Activated T-cell treated with anti-CD3 and anti-CD28 coated beads for 48 hours (primary cell): ENCODE measurements at regions not wholly inside any gene's neighbourhood (a gene's known extent, or its start where the extent isn't known, plus 50 kb on each side); places are given as distances from the start of the nearest gene placed in this dataset.

ENCODE experiments used
- DNase-seq: peaks from one replicate; pipeline ENCODE4 v3.0.0-alpha.2; 2020; ENCODE audit warnings: low read depth

DNA sequence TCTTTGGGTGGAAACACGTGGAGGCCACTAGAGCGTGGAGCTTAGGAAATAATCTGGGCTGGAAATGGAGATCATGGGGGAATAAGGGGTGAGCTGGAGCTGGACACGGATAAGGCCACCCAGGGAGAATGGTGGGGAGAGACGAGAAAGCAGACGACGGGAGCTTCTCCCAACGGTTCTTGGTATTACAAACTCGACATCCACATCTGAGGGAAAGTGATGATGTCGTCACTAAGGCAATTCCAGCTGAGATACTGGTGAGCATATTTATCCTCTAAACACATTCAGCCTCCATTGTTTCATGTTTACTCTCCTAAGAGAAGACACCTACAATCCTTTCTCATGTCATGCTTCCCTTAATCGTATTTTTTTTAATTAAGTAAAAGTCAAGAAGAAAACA lies 50.2 kb upstream of the SNX9 start:
- no peak for DNase-seq
